HG03521 (cell line): ENCODE measurements at regions not wholly inside any gene's neighbourhood (a gene's known extent, or its start where the extent isn't known, plus 50 kb on each side); places are given as distances from the start of the nearest gene placed in this dataset.
"Not testable (repeated sequence)": the region's sequence is repeated elsewhere in the genome, so short reads cannot be mapped to it uniquely, and the experiment has no call there.

Experiments used
- ATAC-seq: cut with Tn5 transposase; IDR thresholded peaks from one replicate; pipeline ENCODE4 v1.9.1; 2021; ENCODE audit warnings: mild to moderate bottlenecking, moderate library complexity; ENCODE audit not compliant: unreplicated experiment

- ATAC-seq: no peak
Measured at GRCh38 chr7:83882551-83882950, 233.6 kb upstream of the SEMA3E start.

DNA sequence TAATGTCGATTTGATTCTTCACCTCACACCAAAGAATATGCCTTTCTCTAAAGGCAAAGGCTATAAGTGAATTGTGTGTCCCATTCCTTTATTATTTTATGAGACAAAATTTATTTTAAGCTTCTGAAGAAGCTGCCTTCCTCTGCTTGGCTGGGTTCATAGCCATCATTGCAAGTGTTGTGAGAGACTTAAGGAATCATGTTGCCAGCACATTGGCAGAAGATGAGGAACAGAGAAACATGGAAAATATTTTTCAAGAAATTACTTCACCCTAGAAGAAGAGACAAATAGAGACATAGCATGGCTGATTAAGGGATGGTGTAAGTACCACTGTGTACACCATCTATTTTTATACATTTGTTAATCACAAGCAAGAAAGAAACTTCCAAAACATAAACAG, 230.1 kb upstream of the SEMA3E start:
- ATAC-seq: no peak

DNA sequence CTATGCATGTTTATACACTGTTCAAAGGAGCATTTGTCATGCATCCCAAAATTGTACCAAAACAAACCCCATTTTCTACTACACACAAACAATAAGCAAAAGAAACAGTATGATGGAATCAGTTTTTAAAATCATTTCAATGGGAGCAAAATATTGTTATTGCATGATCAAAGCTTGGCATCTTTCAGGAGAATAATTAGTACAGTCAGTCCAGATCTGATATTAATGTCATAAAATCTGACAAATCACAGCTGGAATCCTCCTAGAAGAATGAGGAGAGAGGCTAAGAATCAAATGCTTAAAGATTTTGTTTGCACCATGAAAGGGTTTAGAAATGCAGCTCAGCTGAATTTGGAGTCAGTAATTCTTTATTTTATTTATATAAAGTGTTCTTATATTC, 229.7 kb upstream of the SEMA3E start:
- no peak for ATAC-seq

GRCh38 chr7:83876593-83876992, 227.7 kb upstream of the SEMA3E start:
- no peak for ATAC-seq

DNA sequence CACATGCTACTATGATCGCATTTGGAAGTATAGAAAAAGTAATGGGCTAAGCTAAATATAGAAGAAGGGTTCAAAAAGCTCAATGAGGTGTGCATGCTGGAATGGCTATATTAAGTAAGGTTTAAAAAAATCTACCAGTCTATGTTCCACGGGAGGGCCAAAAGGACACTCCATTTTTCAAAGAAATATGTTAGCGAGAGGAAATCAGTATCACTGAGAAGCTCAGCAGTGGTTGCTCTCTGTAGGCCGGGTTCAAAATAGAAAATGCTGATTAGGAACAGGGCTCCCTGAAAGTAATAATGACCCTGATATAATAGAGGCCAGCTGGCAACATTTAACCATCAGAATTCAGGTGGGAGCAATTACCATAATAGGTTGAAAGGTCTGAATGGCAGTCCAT, 224.5 kb upstream of the SEMA3E start:
- no peak for ATAC-seq

DNA sequence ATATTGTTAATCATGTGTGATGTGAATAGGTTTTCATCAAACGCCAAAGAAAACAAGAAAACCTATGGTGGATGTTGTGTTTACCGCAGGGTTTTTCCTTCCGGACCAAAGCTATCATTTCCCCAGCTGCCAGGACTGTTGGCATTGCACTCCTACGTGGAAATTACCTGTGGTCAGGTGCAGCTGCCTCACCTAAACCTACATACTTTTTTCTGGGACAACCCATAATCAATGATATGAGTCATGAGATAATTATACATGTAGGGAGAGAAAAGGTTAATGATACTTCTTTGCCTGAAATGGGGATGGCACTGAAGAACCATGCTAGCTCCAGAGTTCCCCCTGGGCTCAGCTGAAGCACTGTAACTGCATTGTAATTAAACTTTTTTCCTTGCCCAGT, 223.6 kb upstream of the SEMA3E start:
- no peak for ATAC-seq

DNA sequence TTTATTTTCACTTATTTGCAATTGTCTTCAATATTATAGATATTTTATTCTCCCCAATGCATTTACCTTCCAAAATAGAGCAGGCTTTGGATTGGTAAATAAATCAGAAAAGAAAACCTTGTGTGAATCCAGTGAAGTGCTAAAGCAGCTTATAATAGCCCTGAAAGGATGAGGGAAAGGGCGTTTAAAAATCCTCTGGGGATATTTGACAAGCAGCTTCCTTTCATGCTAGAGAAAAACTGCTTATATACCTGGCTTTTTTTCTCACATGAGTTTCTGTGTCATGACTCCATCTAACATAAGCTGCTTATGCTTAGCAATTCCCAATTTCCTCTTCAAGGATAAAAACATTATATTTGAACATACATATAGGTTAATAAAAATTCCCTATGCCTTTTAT, 221.6 kb upstream of the SEMA3E start:
- no peak for ATAC-seq

- ATAC-seq: no peak
Measured at GRCh38 chr7:83866582-83866981, 217.6 kb upstream of the SEMA3E start.

GRCh38 chr7:83864551-83864950, 215.6 kb upstream of the SEMA3E start:
- ATAC-seq: no peak

GRCh38 chr7:83863906-83864305, 215.0 kb upstream of the SEMA3E start:
- ATAC-seq: no peak

DNA sequence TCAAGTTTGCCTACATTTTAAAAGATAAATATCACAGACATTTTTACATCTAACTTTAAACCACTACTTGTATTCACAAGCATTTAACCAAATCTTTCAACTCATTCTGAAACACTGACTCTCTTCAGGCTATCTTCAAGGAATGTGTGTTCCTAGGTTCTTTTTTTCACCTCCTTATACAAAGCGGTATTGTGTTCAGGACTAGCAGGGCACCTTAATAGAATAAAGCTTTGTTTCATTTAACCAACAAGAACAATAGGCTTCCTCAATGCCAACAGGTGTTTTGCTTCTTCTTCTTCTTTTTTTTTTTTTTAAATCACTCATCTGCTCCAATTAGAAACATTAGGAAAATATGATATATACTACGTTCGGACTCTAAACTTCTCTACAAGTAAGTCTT, 212.9 kb upstream of the SEMA3E start:
- ATAC-seq: no peak

DNA sequence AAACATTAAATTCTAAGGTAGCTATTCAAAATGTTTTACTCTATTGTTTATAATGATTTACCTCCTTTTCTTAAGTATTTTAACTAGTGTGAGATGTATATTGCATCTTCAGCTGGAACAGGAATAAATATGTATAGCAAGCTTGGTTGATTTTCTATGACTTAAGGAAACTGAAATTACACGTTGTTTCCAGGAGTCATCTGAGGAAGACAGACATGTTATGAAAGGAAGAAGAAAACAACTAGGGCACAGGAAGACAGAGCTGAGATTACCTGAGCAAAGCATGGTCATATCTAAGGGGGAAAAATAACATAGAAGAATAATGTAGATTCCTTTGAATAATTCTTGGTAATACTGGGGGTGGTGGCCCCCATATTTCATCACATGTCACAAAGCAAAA, 210.9 kb upstream of the SEMA3E start:
- ATAC-seq: no peak

- ATAC-seq: no peak
Measured at GRCh38 chr7:83857691-83858090, 208.8 kb upstream of the SEMA3E start.

DNA sequence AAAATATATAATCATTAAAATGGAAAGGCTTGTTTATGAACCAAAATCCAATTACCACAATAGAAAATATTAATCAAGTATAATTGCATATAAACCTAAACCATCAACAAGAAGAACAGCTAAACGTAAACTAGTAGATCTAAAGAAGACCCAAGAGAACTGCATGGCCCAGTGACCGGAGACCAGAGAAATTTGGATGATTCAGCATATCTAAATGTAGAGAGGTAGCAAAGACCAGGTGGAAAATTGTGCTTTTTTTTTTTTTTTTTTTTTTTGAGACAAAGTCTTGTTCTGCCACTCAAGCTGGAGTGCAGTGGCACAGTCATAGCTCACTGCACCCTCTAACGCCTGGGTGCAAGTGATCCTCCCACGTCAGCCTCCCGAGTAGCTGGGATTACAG, 207.2 kb upstream of the SEMA3E start:
- no peak for ATAC-seq

DNA sequence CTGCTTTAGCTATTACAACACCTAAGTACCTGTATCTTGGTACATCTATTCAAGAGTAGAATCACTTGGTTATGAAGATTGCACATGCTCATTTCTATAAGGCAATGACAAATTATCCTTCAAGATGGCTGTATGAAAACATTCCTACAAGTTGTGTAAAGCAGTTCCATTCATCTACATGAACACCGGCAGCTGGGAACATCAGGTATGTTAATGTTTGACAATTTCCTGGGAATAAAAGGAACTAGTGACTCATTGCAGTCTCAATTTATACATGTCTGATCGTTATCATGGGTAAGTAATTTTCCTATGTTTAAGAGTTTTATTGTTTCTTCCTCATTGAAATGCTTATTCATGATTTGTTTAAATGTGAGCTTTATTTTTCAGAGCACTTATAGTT, 203.2 kb upstream of the SEMA3E start:
- ATAC-seq: no peak

DNA sequence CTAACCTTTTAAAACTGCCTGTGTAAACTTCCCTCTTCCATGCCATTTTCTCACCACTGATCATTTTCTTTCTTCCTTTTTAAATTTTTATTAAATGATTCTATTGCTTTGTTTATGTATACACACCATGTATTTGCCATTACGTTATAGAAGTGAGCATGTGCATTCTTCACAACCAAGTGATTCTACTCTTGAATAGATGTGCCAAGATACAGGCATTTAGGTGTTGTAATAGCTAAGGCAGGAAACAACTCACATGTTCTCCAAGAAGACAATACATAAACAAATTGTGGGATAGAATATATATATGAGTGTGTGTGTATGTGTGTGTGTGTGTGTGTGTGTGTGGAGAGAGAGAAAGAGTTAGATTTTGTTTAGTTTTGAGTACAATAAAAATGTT, 202.6 kb upstream of the SEMA3E start:
- ATAC-seq: no peak

GRCh38 chr7:83850941-83851340, 202.0 kb upstream of the SEMA3E start:
- ATAC-seq: no peak

GRCh38 chr7:83850125-83850524, 201.2 kb upstream of the SEMA3E start:
- ATAC-seq: no peak

DNA sequence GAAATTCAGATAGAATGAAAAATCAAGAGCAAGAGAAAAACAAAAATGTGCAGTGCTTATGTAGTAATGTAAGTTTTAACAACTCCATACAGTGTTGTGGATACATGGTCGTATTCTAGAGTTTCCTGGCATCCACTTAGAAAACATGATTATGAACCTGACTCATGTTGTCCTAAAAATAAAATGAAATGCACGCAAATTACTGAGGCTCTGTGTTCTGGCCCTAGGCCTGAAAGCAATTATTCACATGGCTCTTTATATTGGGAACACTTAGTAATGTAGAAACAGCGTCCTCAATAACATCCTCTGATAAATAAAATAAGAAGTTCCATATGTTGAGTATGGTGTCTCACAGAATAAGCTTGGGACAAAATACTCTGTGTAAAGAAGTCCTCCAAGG, 200.2 kb upstream of the SEMA3E start:
- ATAC-seq: no peak

DNA sequence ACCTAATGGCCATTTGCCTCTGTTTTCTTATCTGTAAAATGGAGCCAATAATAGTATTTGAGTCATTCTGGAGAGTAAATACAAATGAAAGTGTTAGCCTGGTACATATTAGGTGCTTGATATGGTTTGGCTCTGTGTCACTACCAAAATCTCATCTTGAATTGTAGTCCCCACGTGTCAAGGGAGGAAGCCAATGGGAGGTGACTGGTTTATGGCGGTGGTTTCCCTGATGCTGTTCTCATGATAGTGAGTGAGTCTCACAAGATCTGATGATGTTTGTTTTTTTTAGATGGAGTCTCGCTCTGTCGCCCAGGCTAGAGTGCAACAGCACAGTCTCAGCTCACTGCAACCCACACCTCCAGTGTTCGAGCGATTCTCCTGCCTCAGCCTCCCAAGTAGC, 194.0 kb upstream of the SEMA3E start:
- no peak for ATAC-seq

DNA sequence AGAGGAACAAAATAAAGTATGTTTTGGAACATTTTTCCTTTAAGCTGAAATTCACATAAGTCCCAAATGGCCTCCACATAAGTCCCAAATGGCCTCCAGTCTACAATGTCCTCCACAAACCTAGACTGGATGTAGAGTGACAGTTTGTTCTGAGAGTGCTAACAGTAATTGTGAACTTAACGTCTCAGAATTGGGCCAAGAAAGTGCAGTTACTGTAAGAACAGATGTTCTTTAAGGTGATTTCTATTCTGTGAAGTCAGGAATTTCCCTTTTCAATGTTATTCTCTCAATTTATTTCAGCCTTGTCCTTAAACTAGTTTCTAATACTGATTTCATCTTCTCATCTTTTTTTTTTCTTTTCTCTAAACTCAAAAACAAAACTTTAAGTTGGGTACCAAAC, 188.7 kb upstream of the SEMA3E start:
- ATAC-seq: no peak

DNA sequence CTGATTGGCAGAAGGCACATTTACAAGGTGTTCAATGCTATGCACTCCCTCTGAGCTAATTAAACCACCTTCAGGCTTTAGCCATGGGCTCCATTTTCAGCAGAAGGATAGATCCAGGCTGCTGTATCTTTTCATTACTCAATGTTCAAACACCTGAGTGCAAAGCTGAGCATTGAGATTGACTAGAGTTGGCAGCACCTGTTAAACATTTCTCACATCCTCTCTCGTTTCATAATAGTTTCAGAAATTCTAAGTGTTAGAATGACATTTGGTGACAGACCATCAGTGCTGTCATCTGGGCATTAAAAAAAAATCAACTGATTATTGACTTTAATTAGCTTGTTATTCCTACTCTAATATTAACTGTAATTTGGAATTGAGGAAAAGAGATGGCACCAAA, 187.1 kb upstream of the SEMA3E start:
- ATAC-seq: no peak

DNA sequence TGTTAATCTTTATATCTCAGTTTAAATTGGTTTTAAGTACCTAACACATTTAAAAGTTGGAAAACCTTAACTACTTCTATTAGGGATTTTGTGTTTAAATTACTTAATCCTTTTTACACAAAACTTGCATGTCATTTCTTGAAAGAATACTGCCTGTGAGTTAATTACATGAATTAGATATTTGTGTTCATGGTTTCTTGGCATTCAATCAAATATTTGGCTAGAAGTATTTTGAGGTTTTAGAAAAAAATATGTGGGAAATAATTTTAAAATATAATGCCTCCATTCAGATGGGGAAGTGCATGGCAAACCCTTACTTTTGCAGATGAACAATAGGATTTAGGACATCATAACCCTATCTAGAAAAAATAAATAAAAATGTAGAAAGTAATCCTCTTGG, 186.5 kb upstream of the SEMA3E start:
- no peak for ATAC-seq

DNA sequence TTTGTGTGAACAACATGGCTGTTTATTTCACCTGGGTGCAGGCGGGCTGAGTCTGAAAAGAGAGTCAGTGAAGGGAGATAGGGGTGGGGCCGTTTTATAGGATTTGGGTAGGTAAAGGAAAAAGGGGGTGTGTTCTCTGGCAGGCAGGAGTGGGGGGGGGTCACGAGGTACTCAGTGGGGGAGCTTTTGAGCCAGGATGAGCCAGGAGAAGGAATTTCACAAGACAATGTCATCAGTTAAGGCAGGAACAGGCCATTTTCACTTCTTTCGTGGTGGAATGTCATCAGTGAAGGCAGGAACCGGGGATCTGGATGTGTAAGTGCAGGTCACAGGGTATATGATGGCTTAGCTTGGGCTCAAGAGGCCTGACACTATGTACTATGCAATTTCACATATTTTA, 184.8 kb upstream of the SEMA3E start:
- ATAC-seq: not testable (repeated sequence)
